ENCODE measurements at regions not wholly inside any gene's neighbourhood (a gene's known extent, or its start where the extent isn't known, plus 50 kb on each side); places are given as distances from the start of the nearest gene placed in this dataset.

GRCh38 chr1:188857526-188858087 lies 1620.1 kb downstream of the BRINP3 start:
- DNase-seq (ENCODE audit: insufficient read length, low spot score), result no peak
- no peak for FAIRE-seq

- DNase-seq (ENCODE audit: insufficient read length, low spot score) (no peak), FAIRE-seq (no peak)
Measured at GRCh38 chr1:188867614-188868013, 1610.0 kb downstream of the BRINP3 start.

- DNase-seq (ENCODE audit: insufficient read length, low spot score), result no peak
- FAIRE-seq, result no peak
Measured at GRCh38 chr1:188871164-188871563, 1606.5 kb downstream of the BRINP3 start.

- FAIRE-seq (no peak), DNase-seq (ENCODE audit: insufficient read length, low spot score) (no peak)
Measured at GRCh38 chr1:188872376-188872775, 1605.3 kb downstream of the BRINP3 start.

- FAIRE-seq (no peak), DNase-seq (ENCODE audit: insufficient read length, low spot score) (no peak)
Measured at GRCh38 chr1:188877668-188878067, 1600.0 kb downstream of the BRINP3 start.

- FAIRE-seq (peak; percentile 13), DNase-seq (ENCODE audit: insufficient read length, low spot score) (no peak)
Measured at GRCh38 chr1:188888386-188888785, 1589.3 kb downstream of the BRINP3 start.

- FAIRE-seq, result no peak
- DNase-seq (ENCODE audit: insufficient read length, low spot score), result no peak
Measured at GRCh38 chr1:188889166-188889565, 1588.5 kb downstream of the BRINP3 start.

GRCh38 chr1:188891958-188892357 lies 1585.7 kb downstream of the BRINP3 start:
- peak; percentile 4 for FAIRE-seq
- no peak for DNase-seq (ENCODE audit: insufficient read length, low spot score)

GRCh38 chr1:188895611-188896010 lies 1582.1 kb downstream of the BRINP3 start:
- no peak for DNase-seq (ENCODE audit: insufficient read length, low spot score)
- no peak for FAIRE-seq

GRCh38 chr1:188903241-188903640 lies 1574.4 kb downstream of the BRINP3 start:
- no peak for DNase-seq (ENCODE audit: insufficient read length, low spot score)
- no peak for FAIRE-seq

- DNase-seq (ENCODE audit: insufficient read length, low spot score) (no peak), FAIRE-seq (no peak)
Measured at GRCh38 chr1:188904201-188904600, 1573.5 kb downstream of the BRINP3 start.

- no peak for FAIRE-seq
Measured at GRCh38 chr1:188906921-188907641, 1570.6 kb downstream of the BRINP3 start.

GRCh38 chr1:188930382-188930781 lies 1547.3 kb downstream of the BRINP3 start:
- no peak for FAIRE-seq
- no peak for DNase-seq (ENCODE audit: insufficient read length, low spot score)

More at GRCh38 chr1:188906921-188907641, 1570.6 kb downstream of the BRINP3 start:
- no peak for DNase-seq (ENCODE audit: insufficient read length, low spot score)

GRCh38 chr1:188931506-188931905 lies 1546.2 kb downstream of the BRINP3 start:
- DNase-seq (ENCODE audit: insufficient read length, low spot score) (no peak), FAIRE-seq (no peak)

- FAIRE-seq, result no peak
- DNase-seq (ENCODE audit: insufficient read length, low spot score), result no peak
Measured at GRCh38 chr1:188937965-188938551, 1539.6 kb downstream of the BRINP3 start.

- no peak for DNase-seq (ENCODE audit: insufficient read length, low spot score)
- no peak for FAIRE-seq
Measured at GRCh38 chr1:188941986-188942385, 1535.7 kb downstream of the BRINP3 start.

- FAIRE-seq (no peak), DNase-seq (ENCODE audit: insufficient read length, low spot score) (no peak)
Measured at GRCh38 chr1:188949701-188950100, 1528.0 kb downstream of the BRINP3 start.

GRCh38 chr1:188958461-188959115 lies 1519.1 kb downstream of the BRINP3 start:
- DNase-seq (ENCODE audit: insufficient read length, low spot score) (no peak), FAIRE-seq (no peak)

GRCh38 chr1:188986745-188987417 lies 1490.8 kb downstream of the BRINP3 start:
- DNase-seq (ENCODE audit: insufficient read length, low spot score), result no peak
- peak; percentile 49 for FAIRE-seq

- FAIRE-seq, result no peak
- peak; percentile 3 for DNase-seq (ENCODE audit: insufficient read length, low spot score)
Measured at GRCh38 chr1:188988589-188988988, 1489.1 kb downstream of the BRINP3 start.

All from HTR-8/SVneo (cell line).